Ovary (tissue), 7 donors: ENCODE measurements at regions not wholly inside any gene's neighbourhood (a gene's known extent, or its start where the extent isn't known, plus 50 kb on each side); places are given as distances from the start of the nearest gene placed in this dataset.
"Not testable (repeated sequence)": the region's sequence is repeated elsewhere in the genome, so short reads cannot be mapped to it uniquely, and the experiment has no call there.

Source experiments
- DNase-seq, 5 donors: peaks; one replicate each; pipeline ENCODE4 v3.0.0-alpha.2; 2019 to 2020
- H3K27ac ChIP-seq, 2 donors: fragments of 200-600 bp; one replicate each; pipeline versions ENCODE4 v1.5.1 to v1.8.0; 2019 to 2022
- H3K27me3 ChIP-seq: fragments of 200-600 bp; one replicate; pipeline ENCODE4 v1.8.0; 2022
- H3K36me3 ChIP-seq: fragments of 200-600 bp; sonication (generic); one replicate; pipeline ENCODE4 v1.5.1; 2019
- H3K4me1 ChIP-seq: one replicate; pipeline ENCODE4 v1.8.1; 2013; ENCODE audit warnings: mild to moderate bottlenecking, moderate library complexity; ENCODE audit not compliant: insufficient read depth
- H3K4me3 ChIP-seq: fragments of 200-600 bp; sonication (generic); one replicate; pipeline ENCODE4 v1.5.1; 2017
- H3K9me3 ChIP-seq, 2 donors: fragments of 200-600 bp in 1 of 2; sonication (generic) in 1 of 2; one replicate each; pipeline versions ENCODE4 v1.5.1 to v1.8.1; 2013 to 2019; ENCODE audit warnings: mild to moderate bottlenecking in 1 of 2, moderate library complexity in 1 of 2
- CTCF ChIP-seq, 3 donors: fragments of 450-650 bp in 2 of 3; fragments of 200-600 bp in 1 of 3; IDR thresholded peaks; one replicate each; pipeline versions ENCODE4 v1.5.1 to v1.8.0; 2016 to 2022; ENCODE audit warnings: antibody characterized with exemption in 3 of 3, mild to moderate bottlenecking in 1 of 3
- EP300 ChIP-seq: sonication (generic); formaldehyde crosslinking; IDR thresholded peaks from one replicate; pipeline ENCODE4 v1.6.1; 2017; ENCODE audit warnings: antibody characterized with exemption
- POLR2A ChIP-seq: fragments of 450-650 bp; IDR thresholded peaks from one replicate; pipeline ENCODE4 v1.6.1; 2017; ENCODE audit warnings: antibody characterized with exemption, mild to moderate bottlenecking, moderate library complexity
- WGBS, 3 donors: extraction: QIAGEN DNeasy Blood & Tissue Kit in 1 of 3; methylation state at CpG; one replicate each; pipeline versions ENCODE4 v1.1.5 to v1.1.7; 2013 to 2017; 5-methylcytosine and 5-hydroxymethylcytosine counted together
- intact Hi-C, 4 donors: fragments of 100-400 bp; cut with DNase I; formaldehyde crosslinking; loops; one replicate each; pipeline versions ENCODE4 v1.11.0 to v1.15.1; 2022 to 2023
- donor health status: DM: no; HTN: no; CAD: no; lungs with moderate emphysema.
- donor health status: DM: no; HTN: no; CAD: no.
- donor health status: Bipolar disorder and iron deficiency.
- donor health status: DM: no; HTN: no; CAD: no.
- donor health status: DM: yes; HTN: yes; CAD: no.

- peak in 1 of 5 donors; percentile 8 for DNase-seq
- WGBS, 3 donors = 94 to 95% (median 94%) methylated on average over 28 to 31 of the region's 31 CpGs
- H3K4me1 ChIP-seq = no peaks in the 10 kb centered on the region
- H3K9me3 ChIP-seq = no peaks in the 10 kb centered on the region
- H3K27ac ChIP-seq = no peak overlapping the region
- H3K27me3 ChIP-seq = no peaks in the 10 kb centered on the region
- intact Hi-C loops = no loop called here
- H3K36me3 ChIP-seq = no peaks in the 10 kb centered on the region
- TF ChIP-seq POLR2A (no peak), EP300 (no peak), CTCF (IDR thresholded peaks at IDR 0.05) (no peak)
- no peak overlapping the region for H3K4me3 ChIP-seq
These were observed 705.9 kb upstream of the ZNF804A start for GRCh38 chr2:183892315-183892941.

GRCh38 chr2:183898641-183899040 is 699.7 kb upstream of the ZNF804A start:
- Histone ChIP-seq H3K4me1 (no peaks in the 10 kb centered on the region), H3K27ac (no peak overlapping the region), H3K36me3 (no peaks in the 10 kb centered on the region), H3K9me3 (no peaks in the 10 kb centered on the region), H3K4me3 (no peak overlapping the region), H3K27me3 (no peaks in the 10 kb centered on the region)
- TF ChIP-seq POLR2A (no peak), EP300 (no peak), CTCF (IDR thresholded peaks at IDR 0.05) (no peak)
- intact Hi-C loops = no loop called here
- DNase-seq = no peak
- WGBS, 3 donors = 96 to 100% (median 97%) methylated on average over 1 of the region's 1 CpG

GRCh38 chr2:183901931-183902330 is 696.4 kb upstream of the ZNF804A start:
- TF ChIP-seq CTCF (IDR thresholded peaks at IDR 0.05) = no peak
- no peak for TF ChIP-seq EP300
- no peak for TF ChIP-seq POLR2A
- H3K27me3 ChIP-seq = no peaks in the 10 kb centered on the region
- no peak for DNase-seq
- intact Hi-C loops = no loop called here
- H3K4me3 ChIP-seq = no peak overlapping the region
- no peaks in the 10 kb centered on the region for H3K4me1 ChIP-seq
- no peaks in the 10 kb centered on the region for H3K36me3 ChIP-seq
- H3K9me3 ChIP-seq = no peaks in the 10 kb centered on the region
- H3K27ac ChIP-seq = no peak overlapping the region

GRCh38 chr2:183903026-183903425 is 695.3 kb upstream of the ZNF804A start:
- no peak for DNase-seq
- no peaks in the 10 kb centered on the region for H3K4me1 ChIP-seq
- H3K27me3 ChIP-seq = no peaks in the 10 kb centered on the region
- 94 to 100% (median 94%) methylated on average over 2 of the region's 2 CpGs for WGBS, 3 donors
- intact Hi-C loops = no loop called here
- no peak overlapping the region for H3K27ac ChIP-seq
- H3K9me3 ChIP-seq = no peaks in the 10 kb centered on the region
- H3K4me3 ChIP-seq = no peak overlapping the region
- H3K36me3 ChIP-seq = no peaks in the 10 kb centered on the region
- TF ChIP-seq EP300 = no peak
- no peak for TF ChIP-seq CTCF (IDR thresholded peaks at IDR 0.05)
- no peak for TF ChIP-seq POLR2A

- WGBS, 3 donors = 65 to 82% (median 71%) methylated on average over 3 of the region's 3 CpGs
- H3K9me3 ChIP-seq, intact Hi-C loops: not testable (repeated sequence)
These were observed 682.3 kb upstream of the ZNF804A start for GRCh38 chr2:183916041-183916440.

More at GRCh38 chr2:183916041-183916440, 682.3 kb upstream of the ZNF804A start:
- not testable (repeated sequence) for H3K27me3 ChIP-seq, DNase-seq, H3K4me1 ChIP-seq, H3K4me3 ChIP-seq, H3K36me3 ChIP-seq, H3K27ac ChIP-seq
